ENCODE measurements at regions not wholly inside any gene's neighbourhood (a gene's known extent, or its start where the extent isn't known, plus 50 kb on each side); places are given as distances from the start of the nearest gene placed in this dataset.

DNA sequence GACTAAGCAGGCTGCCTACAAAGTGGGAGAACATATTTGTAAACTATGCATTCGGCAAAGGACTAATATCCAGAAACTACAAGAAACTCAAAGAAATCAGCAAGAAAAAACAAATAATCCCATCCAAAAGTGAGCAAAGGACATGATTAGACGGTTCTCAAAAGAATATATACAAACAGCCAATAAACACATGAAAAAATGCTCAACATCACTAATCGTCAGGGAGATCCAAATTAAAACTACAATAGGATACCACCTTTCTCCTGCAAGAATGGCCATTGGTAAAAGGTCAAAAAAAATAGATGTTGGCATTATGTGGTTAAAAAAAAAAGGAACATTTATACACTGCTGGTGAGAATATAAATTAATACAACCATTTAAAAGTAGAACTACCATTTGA lies 259.6 kb upstream of the SLITRK3 start:
- DNase-seq (ENCODE audit: low spot score) = no peak

GRCh38 chr3:165455360-165455759 lies 259.2 kb upstream of the SLITRK3 start:
- no peak for DNase-seq (ENCODE audit: low spot score)

DNA sequence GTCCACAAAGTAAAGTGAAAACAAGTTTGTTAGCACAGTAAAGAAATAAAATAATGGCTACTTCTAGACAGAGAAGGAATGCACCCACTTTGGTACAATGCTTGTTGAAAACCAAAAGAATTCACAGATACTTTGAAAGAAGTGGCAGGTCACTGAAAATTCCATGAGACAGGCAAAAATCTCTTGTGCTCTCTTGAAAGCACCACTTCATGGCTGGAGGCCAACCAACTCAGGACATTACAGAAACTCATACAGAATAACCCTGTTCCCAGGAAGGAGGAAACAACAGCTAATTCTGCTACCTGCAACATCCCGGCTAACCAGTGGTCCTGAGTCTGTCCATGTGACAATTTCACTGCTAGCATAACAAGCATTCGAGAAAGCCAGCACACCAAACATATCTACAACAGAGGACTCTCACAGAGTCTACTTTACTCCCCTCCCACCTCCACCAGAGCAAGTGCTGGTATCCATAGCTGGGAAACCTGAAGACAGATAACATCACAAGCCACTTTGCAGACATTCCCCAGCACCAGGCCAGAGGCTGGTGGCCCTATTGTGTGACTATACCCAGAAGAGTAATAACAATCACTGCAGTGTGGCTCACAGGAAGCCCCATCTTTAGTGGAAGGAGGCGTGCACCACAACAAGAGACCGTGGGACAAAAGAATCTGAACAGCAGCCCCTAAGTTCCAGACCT lies 255.3 kb upstream of the SLITRK3 start:
- no peak for DNase-seq (ENCODE audit: low spot score)

- no peak for DNase-seq (ENCODE audit: low spot score)
Observed at GRCh38 chr3:165446555-165446954, 250.4 kb upstream of the SLITRK3 start.

DNA sequence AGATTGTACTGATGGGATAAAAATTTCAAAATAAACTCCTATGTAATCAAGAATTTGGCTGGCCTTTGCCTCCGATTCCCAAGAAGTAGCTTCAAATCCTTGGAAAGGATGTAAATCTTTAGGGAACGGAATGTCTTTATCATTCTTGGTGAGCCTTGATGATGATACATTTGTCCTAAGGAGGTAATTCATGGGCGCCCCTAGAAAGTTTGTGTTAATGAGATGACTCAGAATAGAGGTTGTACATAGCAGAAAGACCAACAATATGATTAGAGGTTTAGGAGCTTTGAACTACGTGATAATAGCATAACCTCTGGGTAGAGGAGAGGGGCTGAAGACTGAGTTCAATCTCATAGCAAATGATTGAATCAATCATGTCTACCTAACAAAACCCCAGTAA lies 248.6 kb upstream of the SLITRK3 start:
- DNase-seq (ENCODE audit: low spot score) = no peak

DNA sequence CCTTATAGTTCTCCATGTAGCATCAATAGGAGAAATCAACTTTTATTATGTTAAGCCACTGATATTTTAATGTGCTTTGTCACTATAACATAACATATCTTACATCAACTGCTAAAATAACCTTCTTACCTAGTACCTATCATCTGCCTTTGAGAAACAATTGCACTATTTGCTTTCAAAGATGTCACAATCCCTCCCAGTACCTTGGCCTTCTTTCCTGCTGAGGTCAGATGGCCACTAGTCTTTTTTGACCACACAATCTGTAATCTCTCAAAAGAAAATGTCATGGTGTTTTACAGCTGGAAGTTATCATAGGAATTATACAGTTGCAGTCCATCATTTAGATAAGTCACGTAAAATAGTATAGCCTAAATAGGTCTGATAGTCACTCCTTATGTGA lies 247.5 kb upstream of the SLITRK3 start:
- DNase-seq (ENCODE audit: low spot score) = no peak

GRCh38 chr3:165442061-165442460 lies 245.9 kb upstream of the SLITRK3 start:
- no peak for DNase-seq (ENCODE audit: low spot score)

- no peak for DNase-seq (ENCODE audit: low spot score)
Observed at GRCh38 chr3:165440380-165440779, 244.2 kb upstream of the SLITRK3 start.

- no peak for DNase-seq (ENCODE audit: low spot score)
Observed at GRCh38 chr3:165439765-165440164, 243.6 kb upstream of the SLITRK3 start.

GRCh38 chr3:165434516-165434915 lies 238.3 kb upstream of the SLITRK3 start:
- no peak for DNase-seq (ENCODE audit: low spot score)

GRCh38 chr3:165406425-165406824 lies 210.2 kb upstream of the SLITRK3 start:
- DNase-seq (ENCODE audit: low spot score) = no peak

- DNase-seq (ENCODE audit: low spot score) = no peak
Observed at GRCh38 chr3:165404357-165405027, 208.3 kb upstream of the SLITRK3 start.

DNA sequence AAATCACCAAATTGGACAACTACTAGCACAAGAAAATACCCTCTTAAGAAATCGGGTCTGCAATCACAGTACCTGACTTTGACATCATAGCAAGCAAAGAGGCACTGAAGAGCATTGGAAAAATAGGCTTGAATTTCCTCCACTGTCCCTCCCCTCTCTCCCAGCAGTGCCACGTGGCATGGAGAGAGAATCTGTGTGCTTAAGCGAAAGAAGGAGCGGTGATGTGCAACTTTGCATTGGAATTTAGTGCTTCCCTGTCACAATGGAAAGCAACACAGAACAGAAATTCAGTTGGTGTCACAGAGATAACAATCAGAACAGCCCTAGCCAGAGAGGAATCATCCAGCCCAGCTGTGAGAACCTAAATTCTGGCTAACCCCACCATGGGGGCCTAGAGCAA lies 207.5 kb upstream of the SLITRK3 start:
- DNase-seq (ENCODE audit: low spot score) = no peak

GRCh38 chr3:165395188-165395587 lies 199.0 kb upstream of the SLITRK3 start:
- DNase-seq (ENCODE audit: low spot score) = no peak

DNA sequence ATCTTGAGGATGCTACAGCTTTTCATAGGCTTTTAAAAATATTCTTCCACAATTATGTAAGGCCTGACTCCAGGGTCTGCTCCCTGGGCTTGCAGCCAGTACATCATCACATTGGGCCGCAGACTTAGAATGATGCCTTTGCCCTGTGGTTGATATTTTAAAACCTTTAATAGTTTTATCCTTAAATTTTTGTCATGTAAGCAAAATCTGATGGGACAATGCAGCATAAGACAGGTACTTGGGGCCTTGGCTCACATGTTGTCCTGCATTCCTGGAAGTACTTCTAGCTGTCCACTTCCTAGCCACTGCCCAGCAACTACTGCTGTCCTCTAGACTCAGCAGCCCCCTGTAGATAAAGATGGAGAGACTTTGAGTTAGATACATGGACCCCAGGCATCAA lies 197.3 kb upstream of the SLITRK3 start:
- DNase-seq (ENCODE audit: low spot score) = no peak

DNA sequence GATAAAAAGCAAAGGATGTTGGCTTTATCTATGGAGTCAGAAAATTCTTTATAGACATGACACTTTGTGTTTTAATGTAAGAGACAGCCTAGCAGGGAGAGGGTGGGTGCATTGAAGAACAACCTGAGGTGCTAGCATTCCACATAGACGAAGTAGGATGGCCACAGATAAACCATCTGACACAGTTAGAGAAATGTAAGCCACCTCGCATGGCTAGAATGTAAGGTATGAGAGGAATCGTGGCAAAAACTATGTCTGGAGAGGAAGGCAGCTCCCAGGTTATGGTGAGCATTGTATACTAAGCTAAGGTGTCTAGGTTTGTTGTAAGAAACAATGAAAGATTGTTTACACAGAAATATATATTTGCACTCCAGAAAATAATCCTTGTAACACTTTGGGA lies 194.0 kb upstream of the SLITRK3 start:
- no peak for DNase-seq (ENCODE audit: low spot score)

DNA sequence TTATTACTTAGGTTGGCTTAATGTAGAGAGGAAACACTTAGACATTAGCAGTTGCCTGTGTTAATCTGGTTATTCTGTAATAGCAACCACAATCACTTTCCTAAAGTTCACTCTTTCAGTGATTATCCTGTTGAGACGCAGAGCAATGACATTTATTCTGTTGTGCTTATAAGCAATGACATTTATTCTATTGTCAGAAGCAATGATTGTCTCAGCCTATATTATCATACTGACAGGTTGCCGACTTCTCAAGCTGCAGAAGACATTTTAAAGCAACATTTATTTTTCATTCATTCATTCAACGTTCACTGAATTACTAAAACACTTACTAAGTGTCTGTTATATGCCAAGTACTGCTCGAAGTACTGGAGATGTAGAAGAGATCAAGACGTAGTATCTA lies 193.5 kb upstream of the SLITRK3 start:
- DNase-seq (ENCODE audit: low spot score) = no peak

DNA sequence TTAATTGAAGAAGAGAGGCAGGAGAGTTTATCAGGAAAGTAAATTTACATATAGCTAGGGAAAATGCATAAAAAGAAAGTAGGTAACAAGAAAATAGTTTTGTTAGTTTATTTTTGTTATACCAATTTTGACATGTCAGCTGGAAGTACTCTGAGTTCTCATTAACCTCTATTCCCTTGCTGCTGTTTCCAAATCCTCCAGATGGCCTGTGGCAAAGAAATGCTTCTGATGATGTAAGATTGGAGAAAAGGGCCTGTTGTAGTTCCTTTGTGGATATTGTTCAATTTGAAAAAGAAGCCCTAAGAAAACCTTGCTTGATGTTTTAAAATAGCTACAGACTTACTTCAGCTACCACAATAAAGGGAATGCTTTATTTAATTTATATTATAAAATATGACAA lies 192.9 kb upstream of the SLITRK3 start:
- no peak for DNase-seq (ENCODE audit: low spot score)

- DNase-seq (ENCODE audit: low spot score) = no peak
Observed at GRCh38 chr3:165383381-165383780, 187.2 kb upstream of the SLITRK3 start.

GRCh38 chr3:165382672-165383071 lies 186.5 kb upstream of the SLITRK3 start:
- DNase-seq (ENCODE audit: low spot score) = no peak

GRCh38 chr3:165378761-165379160 lies 182.6 kb upstream of the SLITRK3 start:
- DNase-seq (ENCODE audit: low spot score) = no peak

GRCh38 chr3:165359005-165359404 lies 162.8 kb upstream of the SLITRK3 start:
- no peak for DNase-seq (ENCODE audit: low spot score)

GRCh38 chr3:165355316-165355715 lies 159.1 kb upstream of the SLITRK3 start:
- DNase-seq (ENCODE audit: low spot score) = no peak

GRCh38 chr3:165347526-165347925 lies 151.3 kb upstream of the SLITRK3 start:
- DNase-seq (ENCODE audit: low spot score) = no peak

Measured in putamen (tissue), 1 donor.